ENCODE measurements at regions not wholly inside any gene's neighbourhood (a gene's known extent, or its start where the extent isn't known, plus 50 kb on each side); places are given as distances from the start of the nearest gene placed in this dataset.

DNA sequence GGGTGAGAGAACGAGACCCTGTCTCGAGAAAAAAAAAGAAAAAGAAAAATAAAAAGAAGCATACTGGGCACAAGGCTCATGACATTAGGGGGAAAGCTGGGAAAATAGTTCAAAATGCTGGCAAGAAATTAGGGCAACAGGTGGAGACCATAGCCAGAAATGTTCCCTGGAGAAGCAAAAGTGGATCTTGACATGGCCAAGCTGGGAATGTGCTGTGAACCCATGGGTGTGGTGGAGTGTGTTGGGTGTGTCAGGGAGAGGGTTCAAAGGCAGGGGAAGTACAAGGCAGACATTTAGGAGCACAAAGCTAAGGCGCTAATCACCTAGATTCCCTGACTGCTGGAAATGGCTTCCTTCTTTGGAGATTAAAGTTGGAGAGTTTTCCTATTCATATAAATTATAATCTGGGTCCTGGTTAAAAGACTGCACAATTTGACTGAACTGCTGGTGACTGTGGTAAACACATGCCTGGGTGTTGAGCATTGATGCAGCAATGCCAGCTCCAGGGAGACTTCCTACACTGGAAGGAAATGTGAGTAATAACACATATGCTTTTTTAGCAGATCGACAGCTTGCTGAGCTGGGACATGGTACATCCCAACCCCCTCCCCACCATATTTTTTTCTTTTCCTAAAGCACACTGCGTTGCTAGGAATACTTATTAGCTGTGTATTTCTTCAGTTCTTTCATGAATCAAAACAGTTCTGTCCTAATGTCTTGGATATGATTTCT lies 70.1 kb upstream of the ARHGAP21 start:
- no peak for DNase-seq (ENCODE audit: low read depth)

DNA sequence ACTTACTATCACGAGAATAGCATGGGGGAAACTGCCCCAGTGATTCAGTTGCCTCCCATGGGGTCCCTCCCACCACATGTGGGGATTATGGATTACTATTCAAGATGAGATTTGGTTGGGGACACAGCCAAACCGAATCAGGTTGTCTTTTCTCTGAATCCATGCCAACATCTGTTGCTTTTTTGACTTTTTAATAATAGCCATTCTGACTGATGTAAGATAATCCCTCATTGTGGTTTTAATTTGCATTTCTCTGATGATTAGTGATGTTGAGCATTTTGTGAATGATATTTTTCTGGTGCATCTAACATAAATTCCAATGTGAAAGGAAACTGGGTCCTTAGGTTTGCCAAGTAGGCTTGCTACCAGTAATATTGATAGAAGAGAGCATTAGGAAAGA lies 69.0 kb upstream of the ARHGAP21 start:
- no peak for DNase-seq (ENCODE audit: low read depth)

DNA sequence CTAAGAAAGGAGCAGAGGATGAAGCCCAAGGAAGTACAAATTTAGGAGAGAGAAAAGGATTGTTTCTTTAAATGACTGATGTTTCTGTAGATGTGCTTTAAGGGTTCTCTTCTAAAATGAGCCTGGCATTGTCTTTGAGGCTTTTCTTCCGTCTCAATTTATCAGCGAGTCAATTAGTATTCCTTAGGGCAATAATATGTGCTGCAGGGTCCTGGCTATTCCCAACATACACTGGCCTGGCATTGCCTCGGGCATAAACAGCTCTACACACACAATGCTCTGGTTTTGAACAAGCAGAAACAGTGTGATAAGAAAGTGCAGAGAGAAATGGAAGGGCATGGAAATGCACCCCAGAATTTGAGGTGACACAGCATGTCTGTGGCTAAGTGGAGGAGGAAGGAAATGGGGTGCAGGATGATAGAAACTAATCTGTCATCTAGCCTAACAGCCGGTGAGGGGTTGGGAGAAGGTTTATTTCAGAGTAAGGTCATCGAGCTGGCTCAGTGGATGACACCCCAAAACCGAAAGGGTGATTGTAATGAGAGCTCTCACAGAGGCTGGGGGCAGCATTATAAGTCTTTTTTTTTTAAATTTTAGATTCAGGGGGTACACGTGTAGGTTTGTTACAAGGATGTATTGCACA lies 67.5 kb upstream of the ARHGAP21 start:
- DNase-seq (ENCODE audit: low read depth), result no peak

DNA sequence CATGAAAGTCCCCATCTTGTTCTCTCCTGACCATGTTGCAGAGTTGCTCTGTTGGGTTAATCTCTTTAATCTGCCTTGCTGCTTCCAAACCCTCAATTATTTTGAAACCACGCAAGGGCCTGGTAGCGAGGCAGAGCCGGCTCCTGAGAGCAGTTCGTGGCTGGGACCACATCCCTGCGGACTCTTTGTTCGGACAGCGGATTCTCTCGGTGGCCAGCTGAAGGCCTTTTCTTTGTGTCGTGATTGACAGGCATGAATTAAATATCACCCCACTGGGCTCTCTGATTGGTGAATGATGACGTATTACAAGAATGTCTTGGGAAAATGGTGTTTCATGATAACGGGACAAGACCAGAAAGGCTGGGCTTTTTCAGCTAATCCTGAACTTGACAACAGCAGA lies 66.9 kb upstream of the ARHGAP21 start:
- DNase-seq (ENCODE audit: low read depth), result no peak

DNA sequence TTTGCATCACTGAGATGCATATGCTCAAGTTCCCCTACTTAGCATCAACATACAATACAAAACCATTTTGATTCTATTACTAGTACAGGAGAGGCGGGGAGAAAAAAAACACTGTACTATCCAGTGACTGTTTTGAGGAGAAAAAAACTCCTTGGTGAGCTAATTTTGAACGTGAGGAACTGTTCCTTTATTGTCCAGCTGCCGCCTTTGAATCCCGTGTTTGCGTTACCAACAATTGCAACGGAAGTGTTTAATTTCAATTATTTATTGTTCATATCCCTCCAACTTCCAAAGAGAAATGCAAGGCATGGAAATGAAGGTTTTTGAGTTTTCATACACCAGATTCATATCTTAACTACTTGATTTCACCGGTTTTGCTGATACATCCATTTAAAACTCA lies 66.4 kb upstream of the ARHGAP21 start:
- no peak for DNase-seq (ENCODE audit: low read depth)

DNA sequence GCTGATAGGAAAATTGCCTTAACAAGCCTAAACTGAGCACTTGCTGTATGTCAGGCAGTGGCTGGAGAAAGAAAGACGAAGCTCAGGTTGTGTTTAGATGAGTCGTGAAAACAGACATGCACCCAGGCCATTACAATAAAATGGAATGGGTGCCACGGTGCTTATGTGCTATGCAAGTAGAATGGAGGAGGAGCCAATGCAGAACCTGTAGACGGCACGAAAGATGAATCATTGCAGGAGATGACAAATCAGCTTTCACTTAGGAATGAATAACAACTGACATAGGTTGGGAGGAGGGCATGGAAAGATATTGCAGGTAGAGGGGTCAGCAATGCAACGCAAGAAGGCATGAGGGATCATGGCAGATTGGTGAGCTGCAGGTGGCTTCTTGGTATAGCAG lies 61.2 kb upstream of the ARHGAP21 start:
- peak; percentile 40 for DNase-seq (ENCODE audit: low read depth)

DNA sequence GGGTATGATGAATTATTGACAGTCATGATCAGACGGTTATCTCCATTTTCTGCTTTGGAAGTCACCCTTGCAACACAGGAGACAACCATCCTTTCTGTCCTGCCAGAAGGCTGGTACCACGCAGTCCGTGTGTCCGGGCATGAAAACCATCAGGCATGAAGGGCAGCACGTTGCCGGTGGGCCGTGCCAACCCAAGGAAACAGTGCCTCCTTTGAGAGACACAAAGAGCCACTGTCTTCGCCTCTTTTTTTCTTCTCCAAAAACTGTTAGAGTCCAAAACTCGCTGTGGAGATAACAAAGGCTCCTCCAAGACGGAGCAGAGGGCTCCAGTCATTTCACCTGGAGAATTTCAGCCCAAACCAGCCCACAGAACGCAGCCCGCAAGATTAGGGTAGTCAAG lies 60.4 kb upstream of the ARHGAP21 start:
- DNase-seq (ENCODE audit: low read depth), result no peak

DNA sequence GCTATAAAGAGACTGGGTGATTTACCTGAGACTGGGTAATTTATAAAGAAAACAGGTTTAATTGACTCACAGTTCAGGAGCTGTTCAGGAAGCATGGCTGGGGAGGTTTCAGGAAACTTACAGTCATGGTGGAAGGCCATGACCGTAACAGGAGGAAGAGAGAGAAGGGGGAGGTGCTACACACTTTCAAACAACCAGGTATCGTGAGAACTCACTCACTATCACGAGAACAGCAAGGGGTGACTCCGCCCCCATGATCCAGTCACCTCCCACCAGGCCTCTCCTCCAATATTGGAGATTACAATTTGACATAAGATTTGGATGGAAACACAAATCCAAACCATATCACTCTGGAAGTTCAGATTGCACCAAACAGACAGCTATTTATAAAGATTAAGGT lies 59.8 kb upstream of the ARHGAP21 start:
- no peak for DNase-seq (ENCODE audit: low read depth)

DNA sequence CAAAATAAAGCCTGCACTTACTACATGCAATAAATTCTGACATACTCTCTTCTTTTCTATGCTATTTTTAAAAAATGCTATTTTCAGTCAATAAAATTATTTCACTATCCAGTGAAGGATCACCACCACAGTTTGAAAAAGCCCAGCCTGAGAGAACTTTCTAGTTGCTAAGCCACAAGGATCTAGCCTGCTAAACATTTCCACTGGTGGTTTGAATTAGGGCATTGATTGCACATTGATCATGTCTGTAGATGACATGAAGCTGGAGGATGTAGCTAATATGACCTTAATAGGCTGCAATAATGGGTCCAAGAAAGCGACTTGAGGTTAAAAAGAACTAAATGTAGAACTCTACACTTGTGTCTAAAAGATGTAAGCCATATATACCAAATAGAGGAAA lies 56.0 kb upstream of the ARHGAP21 start:
- DNase-seq (ENCODE audit: low read depth), result no peak

DNA sequence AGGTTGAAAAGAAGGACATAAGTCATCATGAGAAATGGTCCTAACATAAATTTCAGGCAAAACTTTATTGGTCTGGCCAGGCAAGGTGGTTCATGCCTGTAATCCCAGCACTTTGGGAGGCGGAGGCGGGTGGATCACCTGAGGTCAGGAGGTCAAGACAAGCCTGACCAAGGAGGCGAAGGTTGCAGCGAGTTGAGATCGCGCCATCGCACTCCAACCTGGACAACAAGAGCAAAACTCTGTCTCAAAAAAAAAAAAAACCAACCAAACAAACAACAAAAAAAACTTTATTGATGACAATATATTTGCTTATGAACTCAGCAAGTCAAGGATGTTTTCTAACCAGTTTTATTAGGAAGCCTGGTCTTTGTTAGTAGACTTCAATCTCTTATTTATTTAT lies 54.6 kb upstream of the ARHGAP21 start:
- DNase-seq (ENCODE audit: low read depth), result no peak

DNA sequence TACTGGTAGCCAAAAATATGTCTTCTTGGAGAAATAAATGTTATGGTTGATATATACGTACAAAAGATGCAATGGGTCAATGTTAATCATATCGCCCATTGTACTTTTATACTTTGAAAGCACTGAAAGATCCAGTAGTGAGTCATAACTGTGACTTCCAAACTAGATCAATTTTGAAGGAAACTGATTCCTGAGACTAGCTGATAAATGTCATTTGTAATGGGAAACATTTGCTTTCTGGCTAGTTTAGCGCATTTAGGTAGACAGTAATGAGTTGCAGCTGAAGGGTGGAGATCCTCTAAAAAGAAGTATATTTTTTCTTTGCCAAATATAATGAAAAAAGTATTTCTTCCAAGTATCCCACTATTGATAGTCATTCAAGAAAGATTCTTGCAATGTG lies 53.5 kb upstream of the ARHGAP21 start:
- DNase-seq (ENCODE audit: low read depth), result no peak

DNA sequence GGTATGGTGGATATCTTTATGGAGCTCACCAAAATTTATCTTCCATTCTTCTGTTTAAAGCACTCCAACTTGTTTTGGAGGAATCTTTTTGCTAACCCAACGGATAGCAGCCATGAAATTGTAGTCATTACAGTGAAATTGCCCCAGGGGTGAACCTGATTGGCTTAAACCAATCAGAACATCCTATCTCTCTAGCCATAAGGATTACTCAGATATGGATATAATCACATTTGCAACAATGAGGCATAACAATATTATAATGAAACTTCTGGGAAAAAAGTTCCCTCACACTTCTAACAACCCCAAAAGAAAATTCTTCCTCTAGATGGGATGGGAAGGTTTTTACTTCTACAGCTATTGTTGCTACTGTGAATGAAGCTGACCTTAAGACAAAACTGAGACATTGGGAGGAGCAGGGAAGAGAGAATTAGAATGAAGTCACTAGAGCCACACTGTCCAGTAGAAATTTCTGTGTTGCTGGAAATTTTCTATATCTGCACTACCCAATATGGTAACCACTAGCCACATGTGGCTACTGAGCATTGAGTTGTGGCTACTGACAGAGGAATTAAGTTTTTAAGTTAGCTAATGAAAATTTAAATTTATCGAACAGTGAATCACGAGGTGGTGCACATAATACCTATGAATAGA lies 50.4 kb upstream of the ARHGAP21 start:
- DNase-seq (ENCODE audit: low read depth), result no peak

All from amniotic epithelial cell (primary cell).